ENCODE measurements at regions not wholly inside any gene's neighbourhood (a gene's known extent, or its start where the extent isn't known, plus 50 kb on each side); places are given as distances from the start of the nearest gene placed in this dataset.

DNA sequence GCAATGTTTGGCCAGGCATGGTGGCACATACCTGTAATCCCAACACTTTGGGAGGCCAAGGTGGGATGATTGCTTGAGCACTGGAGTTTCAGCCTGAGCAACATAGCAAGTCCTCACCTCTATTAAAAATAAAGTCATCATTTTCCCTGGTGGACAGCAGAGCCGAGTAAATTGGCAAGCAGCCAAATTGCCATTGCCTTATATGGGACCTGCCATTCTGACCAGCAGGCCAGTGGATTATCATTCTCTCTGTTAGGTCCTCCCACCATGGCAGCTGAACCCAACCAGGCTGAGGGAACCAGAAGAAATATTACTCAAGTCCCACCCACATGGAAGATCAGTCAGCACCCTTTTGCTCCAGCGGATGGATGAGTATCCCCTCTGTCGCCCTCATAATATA is 1829.9 kb downstream of the EFNA5 start:
- DNase-seq (ENCODE audit: low read depth), result no peak

DNA sequence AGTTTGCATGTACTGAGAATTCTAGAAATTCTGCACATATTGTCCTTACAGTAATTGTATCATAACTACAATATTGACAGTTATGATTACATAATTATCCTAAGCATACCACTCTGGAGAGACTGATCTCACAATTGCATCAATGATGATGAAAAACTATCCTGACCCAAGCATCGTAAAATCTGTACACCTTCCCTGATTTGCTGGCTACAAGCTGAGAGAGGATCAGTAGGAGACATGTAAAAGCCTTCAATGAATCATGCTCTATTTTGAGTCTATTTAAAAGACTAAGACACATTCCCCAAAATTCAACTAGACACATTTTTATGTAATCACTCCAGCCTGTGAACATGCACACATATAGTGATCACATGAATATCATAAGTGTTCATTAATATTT is 1833.8 kb downstream of the EFNA5 start:
- DNase-seq (ENCODE audit: low read depth), result no peak
- TF ChIP-seq, protein P1, sequence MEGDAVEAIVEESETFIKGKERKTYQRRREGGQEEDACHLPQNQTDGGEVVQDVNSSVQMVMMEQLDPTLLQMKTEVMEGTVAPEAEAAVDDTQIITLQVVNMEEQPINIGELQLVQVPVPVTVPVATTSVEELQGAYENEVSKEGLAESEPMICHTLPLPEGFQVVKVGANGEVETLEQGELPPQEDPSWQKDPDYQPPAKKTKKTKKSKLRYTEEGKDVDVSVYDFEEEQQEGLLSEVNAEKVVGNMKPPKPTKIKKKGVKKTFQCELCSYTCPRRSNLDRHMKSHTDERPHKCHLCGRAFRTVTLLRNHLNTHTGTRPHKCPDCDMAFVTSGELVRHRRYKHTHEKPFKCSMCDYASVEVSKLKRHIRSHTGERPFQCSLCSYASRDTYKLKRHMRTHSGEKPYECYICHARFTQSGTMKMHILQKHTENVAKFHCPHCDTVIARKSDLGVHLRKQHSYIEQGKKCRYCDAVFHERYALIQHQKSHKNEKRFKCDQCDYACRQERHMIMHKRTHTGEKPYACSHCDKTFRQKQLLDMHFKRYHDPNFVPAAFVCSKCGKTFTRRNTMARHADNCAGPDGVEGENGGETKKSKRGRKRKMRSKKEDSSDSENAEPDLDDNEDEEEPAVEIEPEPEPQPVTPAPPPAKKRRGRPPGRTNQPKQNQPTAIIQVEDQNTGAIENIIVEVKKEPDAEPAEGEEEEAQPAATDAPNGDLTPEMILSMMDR (IDR thresholded peaks at IDR 0.05; ENCODE audit: low read depth, low read length, missing control alignments), result no peak
- H3K4me3 ChIP-seq (ENCODE audit: low read depth, low read length), result no peak overlapping the region

More for the DNA sequence above, 1829.9 kb downstream of the EFNA5 start:
- H3K4me3 ChIP-seq (ENCODE audit: low read depth, low read length), result no peak overlapping the region
- TF ChIP-seq, protein P1 (IDR thresholded peaks at IDR 0.05; ENCODE audit: low read depth, low read length, missing control alignments), result no peak

DNA sequence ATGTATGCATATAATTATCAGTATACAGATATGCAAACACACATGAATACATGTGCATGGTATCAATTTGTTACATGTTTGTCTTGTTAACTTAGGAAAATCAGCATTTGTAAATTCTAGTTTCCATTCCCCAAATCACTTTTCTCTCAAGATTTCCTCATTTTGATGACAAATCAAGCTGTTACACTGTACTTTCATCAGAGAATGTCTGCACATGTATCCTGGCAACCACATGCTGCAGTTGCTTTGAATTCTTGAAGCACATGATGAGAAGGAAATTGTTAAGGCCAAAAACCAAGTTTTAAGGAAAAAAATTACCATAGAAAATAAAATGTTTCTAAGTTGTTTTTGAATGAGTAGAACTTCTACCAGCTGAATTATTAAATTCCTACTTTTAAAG is 1834.5 kb downstream of the EFNA5 start:
- DNase-seq (ENCODE audit: low read depth), result no peak
- H3K4me3 ChIP-seq (ENCODE audit: low read depth, low read length), result no peak overlapping the region
- TF ChIP-seq, protein P1 (IDR thresholded peaks at IDR 0.05; ENCODE audit: low read depth, low read length, missing control alignments), result no peak

DNA sequence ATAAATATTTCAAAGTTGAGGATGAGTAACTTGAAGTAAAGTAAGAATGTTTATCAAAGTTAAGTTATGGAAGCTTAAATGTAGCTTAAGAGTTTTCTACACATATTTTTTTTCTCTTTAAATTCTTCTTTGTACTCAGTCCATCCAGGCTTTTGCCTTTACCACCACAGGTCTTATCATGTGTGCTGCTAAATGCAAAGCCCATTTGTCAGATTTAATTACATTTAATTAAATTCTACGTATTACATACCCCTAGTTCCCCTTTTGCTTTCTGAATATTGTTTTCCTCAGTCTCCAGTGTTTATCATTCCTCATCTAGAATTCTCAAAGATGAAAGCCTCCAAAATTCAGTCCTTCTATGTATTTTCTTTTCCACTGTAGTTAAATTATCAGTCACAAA is 1841.9 kb downstream of the EFNA5 start:
- H3K4me3 ChIP-seq (ENCODE audit: low read depth, low read length), result no peak overlapping the region
- no peak for DNase-seq (ENCODE audit: low read depth)
- TF ChIP-seq, protein P1 (IDR thresholded peaks at IDR 0.05; ENCODE audit: low read depth, low read length, missing control alignments), result no peak

DNA sequence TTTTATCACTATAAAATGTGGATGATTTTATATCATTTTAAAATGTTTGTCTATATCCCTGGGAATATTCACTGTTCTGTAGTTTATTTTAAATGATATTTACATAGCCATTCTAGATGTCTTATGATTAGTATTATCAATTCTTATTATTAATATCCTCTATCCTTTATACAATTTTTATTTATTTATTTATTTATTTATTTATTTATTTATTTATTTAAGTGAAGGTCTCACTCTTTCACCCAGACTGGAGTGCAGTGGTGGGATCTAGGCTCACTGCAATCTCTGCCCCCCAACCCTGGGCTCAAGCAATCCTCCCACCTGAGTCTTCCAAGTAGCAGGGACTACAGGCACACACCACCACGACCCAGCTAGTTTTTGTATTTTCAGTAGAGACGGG is 1848.9 kb downstream of the EFNA5 start:
- TF ChIP-seq, protein P1 (IDR thresholded peaks at IDR 0.05; ENCODE audit: low read depth, low read length, missing control alignments), result no peak
- no peak for DNase-seq (ENCODE audit: low read depth)
- no peak overlapping the region for H3K4me3 ChIP-seq (ENCODE audit: low read depth, low read length)

DNA sequence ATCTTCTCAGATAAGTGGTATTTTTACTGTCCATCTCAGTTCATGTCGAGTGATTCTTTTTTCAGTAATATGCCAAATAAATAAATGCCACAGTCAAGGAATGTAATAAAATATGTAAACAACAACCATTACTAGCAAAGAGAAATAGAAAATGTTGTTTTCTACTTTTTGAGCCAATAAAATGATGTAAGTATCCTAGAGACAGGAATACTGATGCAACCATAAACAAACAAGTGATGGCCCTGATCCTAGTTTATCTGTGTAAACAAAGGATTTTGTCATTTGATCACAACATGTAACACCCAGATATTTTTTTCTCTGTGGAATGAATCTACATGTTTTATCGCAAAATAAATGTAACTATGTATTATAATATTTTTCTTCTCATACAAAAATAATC is 1852.8 kb downstream of the EFNA5 start:
- no peak for DNase-seq (ENCODE audit: low read depth)
- TF ChIP-seq, protein P1 (IDR thresholded peaks at IDR 0.05; ENCODE audit: low read depth, low read length, missing control alignments), result no peak
- H3K4me3 ChIP-seq (ENCODE audit: low read depth, low read length), result no peak overlapping the region

DNA sequence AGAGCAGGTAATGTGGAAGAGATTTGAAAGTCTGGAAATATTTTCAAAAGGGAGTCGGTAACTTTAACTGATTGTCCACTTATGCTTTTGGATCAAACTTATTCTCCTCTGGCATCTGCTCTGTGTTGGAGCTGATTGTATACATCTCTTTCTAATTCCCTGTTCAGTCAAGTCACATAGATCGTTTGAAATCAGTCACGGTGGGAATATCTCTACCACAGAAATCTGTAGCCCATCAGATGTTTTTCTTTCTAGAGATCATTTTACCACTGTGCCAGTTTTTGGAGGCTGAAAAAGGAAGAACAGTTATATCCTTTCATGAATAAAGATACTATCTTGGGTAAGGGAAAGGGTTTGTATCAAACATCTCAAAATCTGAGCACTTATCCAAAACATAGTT is 1853.3 kb downstream of the EFNA5 start:
- DNase-seq (ENCODE audit: low read depth), result no peak
- TF ChIP-seq, protein P1 (IDR thresholded peaks at IDR 0.05; ENCODE audit: low read depth, low read length, missing control alignments), result no peak

More for the DNA sequence above, 1853.3 kb downstream of the EFNA5 start:
- H3K4me3 ChIP-seq (ENCODE audit: low read depth, low read length), result no peak overlapping the region

Data from GM12864 (cell line).